HEK293 (cell line): ENCODE measurements at regions not wholly inside any gene's neighbourhood (a gene's known extent, or its start where the extent isn't known, plus 50 kb on each side); places are given as distances from the start of the nearest gene placed in this dataset.

ENCODE experiments used
- REPIN1 ChIP-seq: fragments of 450-650 bp; formaldehyde crosslinking; IDR thresholded peaks from 2 replicates; pipeline ENCODE4 v1.5.1; 2017; ENCODE audit warnings: missing biosample characterization, missing genetic modification characterization, low read depth
- TCF7L2 ChIP-seq: IDR thresholded peaks from 2 replicates; pipeline ENCODE4 v1.6.1; 2011; ENCODE audit warnings: low read depth, mild to moderate bottlenecking, inconsistent platforms, low read length, moderate library complexity, borderline replicate concordance
- ZEB2 ChIP-seq: fragments of 450-650 bp; formaldehyde crosslinking; IDR thresholded peaks from 2 replicates; pipeline ENCODE4 v1.5.1; 2016; ENCODE audit warnings: missing biosample characterization, missing genetic modification characterization
- ZSCAN30 ChIP-seq: fragments of 450-650 bp; IDR thresholded peaks from 2 replicates; pipeline ENCODE4 v1.5.1; 2018; ENCODE audit warnings: missing biosample characterization, mild to moderate bottlenecking, missing genetic modification characterization, moderate library complexity
- TF ChIP-seq, protein P1 (sequence below): fragments of 450-650 bp; formaldehyde crosslinking; IDR thresholded peaks from 2 replicates; pipeline ENCODE4 v1.5.1; 2016; ENCODE audit warnings: missing biosample characterization, missing genetic modification characterization
- TF ChIP-seq, protein P2 (sequence below): fragments of 450-650 bp; formaldehyde crosslinking; conservative IDR thresholded peaks from 2 replicates; pipeline ENCODE4 v1.5.1; 2016; ENCODE audit warnings: low read depth, missing biosample characterization, missing genetic modification characterization
- TF ChIP-seq, protein P3 (sequence below): IDR thresholded peaks from 2 replicates; pipeline ENCODE4 v1.6.1; 2011; ENCODE audit warnings: mild to moderate bottlenecking, low read depth, low read length, borderline replicate concordance
- TF ChIP-seq, protein P4 (sequence below): fragments of 450-650 bp; formaldehyde crosslinking; IDR thresholded peaks from 2 replicates; pipeline ENCODE4 v1.5.1; 2016; ENCODE audit warnings: missing biosample characterization, missing genetic modification characterization
- TF ChIP-seq, protein P5 (sequence below): fragments of 450-650 bp; formaldehyde crosslinking; IDR thresholded peaks from 2 replicates; pipeline ENCODE4 v1.5.1; 2016; ENCODE audit warnings: missing biosample characterization, missing genetic modification characterization
- TF ChIP-seq, protein P6 (sequence below): fragments of 450-650 bp; formaldehyde crosslinking; IDR thresholded peaks from 2 replicates; pipeline ENCODE4 v1.5.1; 2016; ENCODE audit warnings: missing biosample characterization, missing genetic modification characterization, borderline replicate concordance
- TF ChIP-seq, protein P7 (sequence below): fragments of 450-650 bp; formaldehyde crosslinking; IDR thresholded peaks from 2 replicates; pipeline ENCODE4 v1.5.1; 2016; ENCODE audit warnings: missing biosample characterization, missing genetic modification characterization

DNA sequence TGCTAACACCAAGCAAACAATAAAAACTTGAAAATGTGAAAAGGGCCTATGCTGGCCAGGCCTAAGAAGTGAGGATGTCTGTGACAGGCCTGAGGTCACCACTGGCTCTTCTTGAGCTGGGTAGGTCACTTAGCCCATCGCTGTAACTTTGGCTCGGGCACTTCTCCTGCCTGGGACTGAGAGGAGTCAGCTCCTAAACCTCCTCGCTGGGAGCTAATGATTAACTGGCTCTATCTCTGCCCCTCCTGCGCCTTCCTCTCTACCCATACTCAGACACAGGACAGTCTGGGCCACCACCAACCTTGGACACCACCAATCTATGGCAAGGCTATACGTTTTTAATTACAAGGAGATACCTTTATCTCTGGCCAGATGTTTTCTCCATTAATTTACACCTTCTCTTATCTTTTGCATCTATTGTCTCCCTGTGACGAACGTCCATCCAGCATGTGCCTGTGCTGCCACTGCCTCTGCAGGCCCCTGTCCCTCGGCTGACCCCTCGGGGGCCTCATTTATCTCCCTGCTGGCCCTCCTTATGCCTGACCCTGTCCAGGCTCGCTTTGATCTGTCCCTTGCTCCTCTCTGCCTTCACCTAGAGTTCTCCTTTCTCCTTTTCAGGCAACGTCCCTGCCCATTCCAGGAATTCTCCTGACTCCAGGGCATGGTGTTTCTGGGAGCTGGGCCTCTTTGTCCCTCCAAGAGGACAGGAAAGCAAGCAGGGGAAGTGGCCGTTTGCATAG, 149.1 kb upstream of the GATA6 start:
- TF ChIP-seq, protein P1, sequence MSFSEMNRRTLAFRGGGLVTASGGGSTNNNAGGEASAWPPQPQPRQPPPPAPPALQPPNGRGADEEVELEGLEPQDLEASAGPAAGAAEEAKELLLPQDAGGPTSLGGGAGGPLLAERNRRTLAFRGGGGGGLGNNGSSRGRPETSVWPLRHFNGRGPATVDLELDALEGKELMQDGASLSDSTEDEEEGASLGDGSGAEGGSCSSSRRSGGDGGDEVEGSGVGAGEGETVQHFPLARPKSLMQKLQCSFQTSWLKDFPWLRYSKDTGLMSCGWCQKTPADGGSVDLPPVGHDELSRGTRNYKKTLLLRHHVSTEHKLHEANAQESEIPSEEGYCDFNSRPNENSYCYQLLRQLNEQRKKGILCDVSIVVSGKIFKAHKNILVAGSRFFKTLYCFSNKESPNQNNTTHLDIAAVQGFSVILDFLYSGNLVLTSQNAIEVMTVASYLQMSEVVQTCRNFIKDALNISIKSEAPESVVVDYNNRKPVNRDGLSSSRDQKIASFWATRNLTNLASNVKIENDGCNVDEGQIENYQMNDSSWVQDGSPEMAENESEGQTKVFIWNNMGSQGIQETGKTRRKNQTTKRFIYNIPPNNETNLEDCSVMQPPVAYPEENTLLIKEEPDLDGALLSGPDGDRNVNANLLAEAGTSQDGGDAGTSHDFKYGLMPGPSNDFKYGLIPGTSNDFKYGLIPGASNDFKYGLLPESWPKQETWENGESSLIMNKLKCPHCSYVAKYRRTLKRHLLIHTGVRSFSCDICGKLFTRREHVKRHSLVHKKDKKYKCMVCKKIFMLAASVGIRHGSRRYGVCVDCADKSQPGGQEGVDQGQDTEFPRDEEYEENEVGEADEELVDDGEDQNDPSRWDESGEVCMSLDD (tag by site-specific recombination) = no peak
- TF ChIP-seq, protein P2, sequence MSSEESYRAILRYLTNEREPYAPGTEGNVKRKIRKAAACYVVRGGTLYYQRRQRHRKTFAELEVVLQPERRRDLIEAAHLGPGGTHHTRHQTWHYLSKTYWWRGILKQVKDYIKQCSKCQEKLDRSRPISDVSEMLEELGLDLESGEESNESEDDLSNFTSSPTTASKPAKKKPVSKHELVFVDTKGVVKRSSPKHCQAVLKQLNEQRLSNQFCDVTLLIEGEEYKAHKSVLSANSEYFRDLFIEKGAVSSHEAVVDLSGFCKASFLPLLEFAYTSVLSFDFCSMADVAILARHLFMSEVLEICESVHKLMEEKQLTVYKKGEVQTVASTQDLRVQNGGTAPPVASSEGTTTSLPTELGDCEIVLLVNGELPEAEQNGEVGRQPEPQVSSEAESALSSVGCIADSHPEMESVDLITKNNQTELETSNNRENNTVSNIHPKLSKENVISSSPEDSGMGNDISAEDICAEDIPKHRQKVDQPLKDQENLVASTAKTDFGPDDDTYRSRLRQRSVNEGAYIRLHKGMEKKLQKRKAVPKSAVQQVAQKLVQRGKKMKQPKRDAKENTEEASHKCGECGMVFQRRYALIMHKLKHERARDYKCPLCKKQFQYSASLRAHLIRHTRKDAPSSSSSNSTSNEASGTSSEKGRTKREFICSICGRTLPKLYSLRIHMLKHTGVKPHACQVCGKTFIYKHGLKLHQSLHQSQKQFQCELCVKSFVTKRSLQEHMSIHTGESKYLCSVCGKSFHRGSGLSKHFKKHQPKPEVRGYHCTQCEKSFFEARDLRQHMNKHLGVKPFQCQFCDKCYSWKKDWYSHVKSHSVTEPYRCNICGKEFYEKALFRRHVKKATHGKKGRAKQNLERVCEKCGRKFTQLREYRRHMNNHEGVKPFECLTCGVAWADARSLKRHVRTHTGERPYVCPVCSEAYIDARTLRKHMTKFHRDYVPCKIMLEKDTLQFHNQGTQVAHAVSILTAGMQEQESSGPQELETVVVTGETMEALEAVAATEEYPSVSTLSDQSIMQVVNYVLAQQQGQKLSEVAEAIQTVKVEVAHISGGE = no peak
- TF ChIP-seq, protein P3, sequence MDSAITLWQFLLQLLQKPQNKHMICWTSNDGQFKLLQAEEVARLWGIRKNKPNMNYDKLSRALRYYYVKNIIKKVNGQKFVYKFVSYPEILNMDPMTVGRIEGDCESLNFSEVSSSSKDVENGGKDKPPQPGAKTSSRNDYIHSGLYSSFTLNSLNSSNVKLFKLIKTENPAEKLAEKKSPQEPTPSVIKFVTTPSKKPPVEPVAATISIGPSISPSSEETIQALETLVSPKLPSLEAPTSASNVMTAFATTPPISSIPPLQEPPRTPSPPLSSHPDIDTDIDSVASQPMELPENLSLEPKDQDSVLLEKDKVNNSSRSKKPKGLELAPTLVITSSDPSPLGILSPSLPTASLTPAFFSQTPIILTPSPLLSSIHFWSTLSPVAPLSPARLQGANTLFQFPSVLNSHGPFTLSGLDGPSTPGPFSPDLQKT = no peak
- TF ChIP-seq, protein P4, sequence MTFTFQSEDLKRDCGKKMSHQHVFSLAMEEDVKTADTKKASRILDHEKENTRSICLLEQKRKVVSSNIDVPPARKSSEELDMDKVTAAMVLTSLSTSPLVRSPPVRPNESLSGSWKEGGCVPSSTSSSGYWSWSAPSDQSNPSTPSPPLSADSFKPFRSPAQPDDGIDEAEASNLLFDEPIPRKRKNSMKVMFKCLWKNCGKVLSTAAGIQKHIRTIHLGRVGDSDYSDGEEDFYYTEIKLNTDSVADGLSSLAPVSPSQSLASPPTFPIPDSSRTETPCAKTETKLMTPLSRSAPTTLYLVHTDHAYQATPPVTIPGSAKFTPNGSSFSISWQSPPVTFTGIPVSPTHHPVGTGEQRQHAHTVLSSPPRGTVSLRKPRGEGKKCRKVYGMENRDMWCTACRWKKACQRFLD (tag by site-specific recombination) = no peak
- TF ChIP-seq, protein P5, sequence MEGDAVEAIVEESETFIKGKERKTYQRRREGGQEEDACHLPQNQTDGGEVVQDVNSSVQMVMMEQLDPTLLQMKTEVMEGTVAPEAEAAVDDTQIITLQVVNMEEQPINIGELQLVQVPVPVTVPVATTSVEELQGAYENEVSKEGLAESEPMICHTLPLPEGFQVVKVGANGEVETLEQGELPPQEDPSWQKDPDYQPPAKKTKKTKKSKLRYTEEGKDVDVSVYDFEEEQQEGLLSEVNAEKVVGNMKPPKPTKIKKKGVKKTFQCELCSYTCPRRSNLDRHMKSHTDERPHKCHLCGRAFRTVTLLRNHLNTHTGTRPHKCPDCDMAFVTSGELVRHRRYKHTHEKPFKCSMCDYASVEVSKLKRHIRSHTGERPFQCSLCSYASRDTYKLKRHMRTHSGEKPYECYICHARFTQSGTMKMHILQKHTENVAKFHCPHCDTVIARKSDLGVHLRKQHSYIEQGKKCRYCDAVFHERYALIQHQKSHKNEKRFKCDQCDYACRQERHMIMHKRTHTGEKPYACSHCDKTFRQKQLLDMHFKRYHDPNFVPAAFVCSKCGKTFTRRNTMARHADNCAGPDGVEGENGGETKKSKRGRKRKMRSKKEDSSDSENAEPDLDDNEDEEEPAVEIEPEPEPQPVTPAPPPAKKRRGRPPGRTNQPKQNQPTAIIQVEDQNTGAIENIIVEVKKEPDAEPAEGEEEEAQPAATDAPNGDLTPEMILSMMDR (tag by site-specific recombination) = no peak
- TF ChIP-seq, protein P6, sequence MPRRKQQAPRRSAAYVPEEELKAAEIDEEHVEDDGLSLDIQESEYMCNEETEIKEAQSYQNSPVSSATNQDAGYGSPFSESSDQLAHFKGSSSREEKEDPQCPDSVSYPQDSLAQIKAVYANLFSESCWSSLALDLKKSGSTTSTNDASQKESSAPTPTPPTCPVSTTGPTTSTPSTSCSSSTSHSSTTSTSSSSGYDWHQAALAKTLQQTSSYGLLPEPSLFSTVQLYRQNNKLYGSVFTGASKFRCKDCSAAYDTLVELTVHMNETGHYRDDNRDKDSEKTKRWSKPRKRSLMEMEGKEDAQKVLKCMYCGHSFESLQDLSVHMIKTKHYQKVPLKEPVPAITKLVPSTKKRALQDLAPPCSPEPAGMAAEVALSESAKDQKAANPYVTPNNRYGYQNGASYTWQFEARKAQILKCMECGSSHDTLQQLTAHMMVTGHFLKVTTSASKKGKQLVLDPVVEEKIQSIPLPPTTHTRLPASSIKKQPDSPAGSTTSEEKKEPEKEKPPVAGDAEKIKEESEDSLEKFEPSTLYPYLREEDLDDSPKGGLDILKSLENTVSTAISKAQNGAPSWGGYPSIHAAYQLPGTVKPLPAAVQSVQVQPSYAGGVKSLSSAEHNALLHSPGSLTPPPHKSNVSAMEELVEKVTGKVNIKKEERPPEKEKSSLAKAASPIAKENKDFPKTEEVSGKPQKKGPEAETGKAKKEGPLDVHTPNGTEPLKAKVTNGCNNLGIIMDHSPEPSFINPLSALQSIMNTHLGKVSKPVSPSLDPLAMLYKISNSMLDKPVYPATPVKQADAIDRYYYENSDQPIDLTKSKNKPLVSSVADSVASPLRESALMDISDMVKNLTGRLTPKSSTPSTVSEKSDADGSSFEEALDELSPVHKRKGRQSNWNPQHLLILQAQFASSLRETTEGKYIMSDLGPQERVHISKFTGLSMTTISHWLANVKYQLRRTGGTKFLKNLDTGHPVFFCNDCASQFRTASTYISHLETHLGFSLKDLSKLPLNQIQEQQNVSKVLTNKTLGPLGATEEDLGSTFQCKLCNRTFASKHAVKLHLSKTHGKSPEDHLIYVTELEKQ (tag by site-specific recombination) = no peak
- TF ChIP-seq, protein P7, sequence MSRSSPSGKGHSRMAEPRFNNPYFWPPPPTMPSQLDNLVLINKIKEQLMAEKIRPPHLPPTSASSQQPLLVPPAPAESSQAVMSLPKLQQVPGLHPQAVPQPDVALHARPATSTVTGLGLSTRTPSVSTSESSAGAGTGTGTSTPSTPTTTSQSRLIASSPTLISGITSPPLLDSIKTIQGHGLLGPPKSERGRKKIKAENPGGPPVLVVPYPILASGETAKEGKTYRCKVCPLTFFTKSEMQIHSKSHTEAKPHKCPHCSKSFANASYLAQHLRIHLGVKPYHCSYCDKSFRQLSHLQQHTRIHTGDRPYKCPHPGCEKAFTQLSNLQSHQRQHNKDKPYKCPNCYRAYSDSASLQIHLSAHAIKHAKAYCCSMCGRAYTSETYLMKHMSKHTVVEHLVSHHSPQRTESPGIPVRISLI (tag by site-specific recombination) = no peak
- no peak for TF ChIP-seq ZSCAN30 (tag by site-specific recombination)
- TF ChIP-seq ZEB2 = no peak
- no peak for TF ChIP-seq TCF7L2
- TF ChIP-seq REPIN1 (tag by site-specific recombination) = no peak
